ENCODE measurements at regions not wholly inside any gene's neighbourhood (a gene's known extent, or its start where the extent isn't known, plus 50 kb on each side); places are given as distances from the start of the nearest gene placed in this dataset.
"Not testable (repeated sequence)": the region's sequence is repeated elsewhere in the genome, so short reads cannot be mapped to it uniquely, and the experiment has no call there.

DNA sequence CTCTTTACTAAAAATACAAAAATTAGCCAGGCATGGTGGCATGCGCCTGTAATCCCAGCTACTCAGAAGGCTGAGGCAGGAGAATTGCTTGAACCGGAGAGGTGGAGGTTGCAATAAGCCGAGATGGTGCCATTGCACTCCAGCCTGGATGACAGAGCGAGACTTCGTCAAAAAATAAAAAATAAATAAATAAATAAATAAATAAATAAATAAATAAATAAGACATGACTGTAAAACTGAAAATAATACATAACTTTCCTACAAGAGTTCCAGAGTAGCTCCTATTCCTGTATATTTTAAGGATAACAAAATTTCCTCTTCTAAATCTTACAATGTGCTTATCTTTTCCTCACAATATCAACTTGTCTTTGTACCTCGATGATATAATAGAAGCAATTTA, 549.4 kb downstream of the TRAM1L1 start:
- DNase-seq: not testable (repeated sequence)

DNA sequence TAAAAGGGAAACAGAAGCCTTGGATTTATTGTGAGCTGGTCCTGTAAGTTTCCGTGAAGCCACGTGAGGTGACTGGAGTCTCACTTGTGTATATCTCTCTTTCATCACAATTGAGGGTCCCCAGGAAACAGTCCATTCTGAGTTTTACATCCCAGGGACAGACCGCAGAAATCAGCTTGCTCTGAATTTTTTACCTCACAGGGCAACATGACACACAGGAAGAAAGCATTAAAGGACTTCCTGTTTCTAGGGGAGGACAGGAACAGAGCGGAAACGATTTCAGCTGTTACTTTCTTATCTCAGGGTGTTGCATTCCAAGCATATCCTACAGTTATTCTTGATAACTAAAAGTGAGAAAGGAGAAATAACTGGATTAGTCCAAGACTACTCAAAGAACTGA, 553.5 kb downstream of the TRAM1L1 start:
- no peak for DNase-seq

DNA sequence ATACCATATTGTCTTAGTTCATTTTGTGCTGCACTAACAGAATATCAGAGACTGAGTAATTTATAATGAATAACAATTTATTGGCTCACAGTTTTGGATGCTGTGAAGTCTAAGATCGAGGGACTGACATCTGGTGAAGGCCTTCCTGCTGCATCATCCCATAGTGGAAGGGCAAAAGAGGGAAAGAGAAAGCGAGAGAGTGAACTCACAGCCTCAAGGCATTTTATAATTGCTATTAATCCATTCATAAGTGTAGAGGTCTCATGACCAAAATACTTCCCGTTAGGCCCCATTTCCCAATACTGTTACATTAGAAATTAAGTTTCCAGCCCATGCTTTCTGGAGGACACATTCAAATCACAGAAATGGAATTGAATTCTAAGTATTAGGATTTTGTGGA, 554.4 kb downstream of the TRAM1L1 start:
- DNase-seq: no peak

DNA sequence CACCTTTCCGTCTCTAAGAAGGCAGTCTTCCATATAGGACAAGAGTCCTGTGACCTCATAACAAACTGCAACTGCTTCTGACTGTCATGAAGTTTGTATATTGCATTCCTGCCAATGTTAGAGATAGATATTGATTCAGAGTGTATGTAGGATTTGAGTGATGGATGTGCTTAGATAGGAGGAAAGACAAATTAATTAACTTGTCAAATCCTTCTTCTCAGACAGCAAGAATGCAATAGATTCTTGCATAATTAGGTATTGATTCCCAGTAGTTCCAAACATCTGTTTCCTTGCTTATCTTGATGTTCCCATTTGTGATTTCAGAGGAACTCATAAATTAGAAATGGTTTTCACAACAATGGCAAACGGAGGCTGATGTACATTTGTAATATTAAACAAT, 555.3 kb downstream of the TRAM1L1 start:
- no peak for DNase-seq

DNA sequence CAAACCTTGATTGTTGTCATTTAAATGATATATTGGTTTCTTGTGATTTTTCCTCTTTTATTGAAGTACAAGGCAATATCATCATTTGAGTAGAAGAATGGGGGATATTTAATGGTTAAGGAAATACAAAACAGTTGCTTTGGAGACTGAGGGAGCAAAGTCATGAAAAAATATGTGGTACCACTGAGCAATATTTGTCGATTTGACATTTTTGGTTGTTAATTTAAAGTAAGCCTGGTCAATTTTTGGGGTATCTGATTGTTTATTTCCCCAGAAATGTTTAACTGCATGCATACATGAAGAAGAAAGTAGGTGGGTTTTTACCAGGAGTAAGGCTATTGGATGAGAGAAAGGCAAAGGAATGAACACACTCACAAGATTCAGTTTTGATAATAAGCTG, 556.2 kb downstream of the TRAM1L1 start:
- DNase-seq: no peak

DNA sequence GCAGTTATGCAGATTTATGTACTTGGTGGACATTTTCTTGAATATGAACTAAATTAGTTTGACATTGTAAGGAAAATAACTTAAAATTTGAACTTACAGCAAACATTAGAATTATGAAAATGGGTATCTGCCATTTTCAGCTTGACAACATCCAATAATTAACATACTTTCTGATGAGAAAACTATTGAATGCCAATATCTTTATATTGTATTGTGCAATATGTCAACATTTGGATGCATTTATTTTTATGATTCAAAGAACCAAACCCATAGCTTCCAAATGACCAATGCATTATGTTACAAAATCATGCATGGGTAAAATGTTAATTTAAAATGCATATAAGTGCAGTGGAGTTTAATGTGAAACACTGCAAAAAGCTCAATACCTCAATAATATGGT, 562.5 kb downstream of the TRAM1L1 start:
- no peak for DNase-seq

DNA sequence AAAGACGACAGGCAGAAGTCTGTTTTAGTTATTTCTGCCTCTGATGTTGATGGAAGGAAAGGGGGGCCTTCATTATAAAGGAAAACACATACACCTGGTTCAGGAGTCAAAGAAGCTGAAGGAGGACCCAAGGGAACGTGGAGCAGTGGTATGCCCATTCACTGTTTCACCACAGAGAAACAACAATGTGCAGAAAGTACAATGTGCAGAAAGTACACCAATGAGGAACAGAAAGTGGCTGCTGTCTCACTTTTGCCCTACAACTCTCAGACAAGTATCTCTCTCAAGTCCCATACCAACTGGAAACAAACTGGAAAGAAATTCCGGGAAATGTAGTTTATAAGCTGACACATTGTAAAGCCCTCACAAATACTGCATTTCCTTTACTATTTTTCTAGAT, 564.5 kb downstream of the TRAM1L1 start:
- DNase-seq: no peak

DNA sequence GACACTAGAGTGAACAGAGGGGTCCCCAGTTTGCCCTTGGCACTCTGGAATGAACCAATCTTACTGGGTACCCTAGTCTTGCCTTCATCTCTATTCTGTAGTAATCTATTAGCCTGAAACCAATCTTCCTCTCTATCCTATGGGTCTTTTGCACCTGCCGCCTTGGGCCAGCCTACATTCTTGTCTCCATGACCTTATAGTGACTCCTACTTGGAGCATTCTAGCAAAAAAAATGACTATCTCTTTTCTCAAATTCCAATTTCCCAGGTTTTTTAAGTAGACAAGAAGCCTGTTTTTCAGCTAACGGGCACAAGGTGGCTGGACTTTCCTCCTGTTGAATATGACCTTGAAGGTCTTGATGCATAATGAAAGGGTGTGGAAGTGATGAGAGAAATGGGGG, 568.7 kb downstream of the TRAM1L1 start:
- no peak for DNase-seq

DNA sequence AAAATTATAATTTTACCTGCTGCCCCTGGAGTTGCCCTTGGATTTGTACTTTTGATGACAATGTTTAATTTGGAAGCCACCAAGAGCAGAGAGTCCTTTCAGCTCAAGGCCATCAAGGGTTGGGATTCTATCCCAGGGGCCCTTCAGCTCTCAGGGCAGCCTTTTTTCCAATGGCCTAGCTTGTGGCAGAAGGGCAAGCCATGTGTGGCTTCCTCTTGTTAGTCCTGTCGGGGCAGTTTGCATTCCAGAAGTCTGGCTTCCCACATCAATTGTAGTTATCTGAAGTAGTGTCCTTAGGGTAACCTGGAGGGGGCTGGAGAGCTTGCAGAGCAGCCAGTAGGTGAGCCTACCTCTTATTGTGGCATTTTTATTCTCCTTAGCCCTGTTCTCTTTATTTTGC, 569.4 kb downstream of the TRAM1L1 start:
- no peak for DNase-seq

DNA sequence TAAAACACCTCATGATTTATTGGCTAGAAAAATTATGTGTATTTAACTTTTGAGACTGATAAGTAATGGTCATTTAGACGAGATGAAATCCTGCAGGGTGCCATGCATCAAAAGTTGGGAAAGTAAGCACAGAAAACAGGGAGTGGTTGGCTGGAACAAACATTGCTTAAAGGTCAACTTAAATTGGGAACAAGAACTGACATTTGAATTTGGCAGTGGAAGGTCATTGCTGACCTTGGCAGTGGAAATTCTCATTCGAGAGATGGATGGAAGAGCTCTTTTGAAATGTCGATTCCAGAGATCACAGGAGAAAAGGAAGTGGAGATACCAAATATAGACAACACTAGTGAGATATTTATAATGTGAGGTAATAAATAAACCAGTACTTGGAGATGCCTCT, 572.8 kb downstream of the TRAM1L1 start:
- DNase-seq: no peak

DNA sequence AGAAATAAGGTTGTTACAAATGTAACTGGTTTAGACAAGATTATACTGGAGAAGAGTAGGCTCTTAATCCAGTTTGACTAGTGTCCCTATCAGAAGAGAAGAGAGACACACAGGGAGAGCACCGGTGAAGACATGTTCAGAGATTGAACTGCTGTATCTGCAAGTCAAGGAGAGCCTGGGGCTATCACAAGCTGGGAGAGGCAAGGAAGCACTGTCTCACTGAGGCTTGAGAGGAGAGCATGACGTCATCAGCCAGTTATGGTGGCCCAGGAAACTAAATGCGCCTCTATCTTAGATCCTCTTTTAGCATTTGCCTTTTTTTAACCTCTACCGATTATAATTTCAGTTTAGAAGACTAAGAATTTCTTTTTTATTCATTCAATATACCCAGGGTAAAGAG, 583.4 kb downstream of the TRAM1L1 start:
- DNase-seq: no peak

DNA sequence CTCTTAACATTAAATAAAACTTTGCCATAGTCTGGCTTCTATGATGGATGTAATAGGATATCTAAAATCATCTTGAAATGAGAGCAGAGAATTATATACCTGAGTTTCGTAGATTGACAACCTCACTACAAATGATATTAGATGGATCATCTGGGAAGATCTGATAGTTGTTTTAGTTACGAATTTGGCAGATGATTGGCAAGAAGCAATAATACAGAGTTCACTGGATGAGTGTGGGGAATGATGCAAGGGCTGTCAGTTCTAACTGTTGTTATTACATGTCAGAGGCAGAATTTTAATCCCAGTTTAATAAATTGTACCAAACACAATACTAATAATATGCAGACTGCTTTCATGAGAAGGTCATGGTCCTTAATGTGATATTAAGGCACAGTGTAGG, 585.2 kb downstream of the TRAM1L1 start:
- no peak for DNase-seq

DNA sequence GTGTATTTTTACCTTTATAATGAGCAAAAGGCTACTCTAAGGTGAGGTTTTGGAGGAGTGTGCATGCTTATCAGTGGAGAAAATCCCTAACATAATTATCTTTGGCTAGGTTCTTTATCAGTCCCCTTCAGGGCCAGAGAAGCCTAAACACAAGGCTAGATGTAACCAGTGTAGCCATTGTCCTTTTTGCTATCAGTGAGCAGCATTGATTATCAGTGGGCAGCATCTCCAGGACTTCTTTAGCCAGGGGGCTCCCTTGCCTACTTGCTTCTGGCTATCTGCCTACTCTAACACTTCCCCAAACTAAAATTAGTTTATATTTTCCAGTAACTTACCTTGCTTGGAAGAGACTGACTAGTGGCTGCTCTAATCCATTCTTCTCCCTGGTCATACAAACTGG, 595.6 kb downstream of the TRAM1L1 start:
- no peak for DNase-seq

DNA sequence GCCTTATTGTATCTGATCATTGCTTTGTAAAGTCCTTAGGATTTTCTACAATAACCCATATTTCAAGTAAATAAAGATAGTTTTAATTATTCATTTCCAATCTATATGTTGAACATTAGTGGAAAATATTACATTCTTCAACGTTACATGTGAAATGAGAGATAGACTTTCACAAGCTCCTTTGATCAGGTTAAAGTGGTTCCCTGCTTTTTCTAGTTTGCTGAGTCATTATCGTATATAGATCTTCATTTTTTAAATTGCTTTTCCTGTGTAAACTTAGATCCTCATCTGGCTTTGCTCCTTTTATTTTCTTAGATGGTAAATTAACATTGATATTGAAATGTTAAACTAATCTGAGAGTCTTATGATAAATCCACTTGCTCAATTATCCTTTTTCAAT, 599.0 kb downstream of the TRAM1L1 start:
- DNase-seq: no peak

DNA sequence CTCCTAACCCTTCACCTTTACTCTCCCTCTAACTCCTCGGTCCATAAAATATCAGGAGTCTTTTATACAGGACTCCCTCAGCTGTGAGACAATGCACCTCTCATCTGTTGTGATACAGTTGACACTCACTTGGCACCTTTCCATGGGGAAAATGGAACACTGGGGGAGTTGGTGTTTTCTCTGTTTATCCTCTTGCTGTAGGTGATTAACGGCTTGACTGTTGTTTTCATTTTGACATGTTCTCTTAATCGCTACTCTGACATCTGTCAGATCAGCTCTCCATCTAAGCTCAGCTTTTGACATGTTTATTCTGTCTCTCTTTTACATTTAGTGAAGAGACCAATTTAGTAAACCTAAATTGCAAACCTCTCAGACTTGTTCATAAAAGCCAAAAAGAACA, 604.8 kb downstream of the TRAM1L1 start:
- no peak for DNase-seq

DNA sequence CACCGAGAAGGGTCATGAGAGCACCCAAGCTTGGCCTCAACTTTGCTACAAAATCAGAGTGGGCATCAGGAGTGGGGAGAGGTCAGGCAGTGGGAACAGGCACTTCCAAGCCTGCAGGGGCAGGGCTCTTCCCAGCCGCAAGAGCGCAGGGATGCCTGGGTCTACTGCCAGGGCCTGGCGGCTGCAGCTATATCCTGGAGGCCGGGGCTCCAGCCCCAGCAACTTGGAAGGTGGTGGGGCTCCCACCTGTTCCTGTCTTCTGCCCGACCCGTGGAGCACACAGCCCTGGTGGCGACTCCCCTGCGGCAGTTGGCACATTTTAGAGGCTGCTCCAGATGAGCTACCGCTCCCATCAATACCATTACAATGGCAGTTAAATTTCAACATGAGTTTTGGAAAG, 607.0 kb downstream of the TRAM1L1 start:
- no peak for DNase-seq

DNA sequence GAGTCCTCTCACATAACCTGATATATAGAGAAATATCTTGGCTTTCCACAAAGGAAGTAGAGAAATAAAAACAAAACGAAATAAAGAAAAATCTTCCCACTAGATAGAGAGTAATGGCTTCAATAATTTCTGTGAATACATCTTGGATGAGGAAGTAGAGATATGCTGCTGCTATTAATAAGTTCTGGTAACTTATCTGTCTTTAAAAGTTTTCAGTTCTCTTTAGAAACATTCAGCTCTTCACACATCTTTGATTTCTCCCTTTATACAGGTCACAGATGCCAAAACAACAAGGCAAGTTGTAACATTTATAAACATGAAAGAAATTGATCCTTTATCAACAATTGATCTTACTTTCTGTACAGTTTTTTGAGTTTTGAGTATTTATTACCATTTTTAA, 615.8 kb downstream of the TRAM1L1 start:
- no peak for DNase-seq

DNA sequence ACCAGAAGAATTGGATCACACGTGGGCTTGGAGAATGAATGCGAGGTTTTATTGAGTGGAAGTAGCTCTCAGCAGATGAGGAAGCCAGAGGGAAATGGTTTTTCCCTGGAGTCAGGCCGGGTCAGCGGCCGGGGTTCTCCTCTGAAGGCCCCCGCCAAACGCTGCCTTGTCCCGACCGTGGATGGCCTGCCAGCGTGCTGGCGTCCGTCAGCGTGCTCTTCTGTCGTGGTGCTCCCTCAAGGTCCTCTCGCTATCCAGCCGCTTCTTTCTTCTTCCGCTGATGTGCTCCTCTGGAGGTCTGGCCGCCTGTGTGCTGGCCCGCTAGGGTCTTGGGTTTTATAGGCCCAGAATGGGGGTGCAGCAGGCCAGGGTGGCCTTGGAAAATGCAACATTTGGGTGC, 632.2 kb downstream of the TRAM1L1 start:
- no peak for DNase-seq

DNA sequence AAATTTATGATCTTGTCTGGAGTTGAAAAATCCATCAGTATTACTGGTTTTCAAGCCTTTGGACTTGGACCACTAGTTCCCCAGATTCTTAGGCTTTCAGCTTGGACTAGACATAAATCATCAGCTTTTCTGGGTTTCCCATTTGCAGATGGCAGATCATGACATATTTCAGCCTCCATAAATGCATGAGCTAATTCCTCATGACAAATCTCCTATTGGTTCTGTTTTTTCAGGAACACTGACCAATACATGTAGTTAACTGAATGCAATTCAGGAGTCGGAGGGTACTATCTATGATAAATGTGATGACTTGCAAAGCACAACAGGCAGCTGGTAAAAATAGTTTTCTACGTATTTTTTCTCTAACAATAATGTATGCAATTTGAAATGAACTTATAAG, 635.6 kb downstream of the TRAM1L1 start:
- DNase-seq: no peak

DNA sequence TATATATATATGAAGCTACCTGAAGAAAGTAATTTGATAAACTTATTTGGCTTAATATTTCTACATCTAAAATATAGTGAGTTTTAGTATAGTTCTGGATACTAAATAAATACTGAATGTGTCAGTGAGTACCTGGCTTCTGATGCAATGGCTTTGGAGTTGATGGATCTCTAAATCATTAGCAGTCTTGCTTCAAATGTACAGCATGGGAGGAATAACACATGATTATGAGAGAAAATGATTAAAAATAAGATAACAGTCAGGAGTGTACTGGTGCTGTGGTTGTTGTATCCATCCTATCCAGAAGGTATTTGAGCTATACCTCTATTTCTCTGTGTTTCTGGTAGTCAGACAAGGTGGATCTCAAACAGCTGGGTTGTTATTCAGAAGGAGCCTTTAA, 641.3 kb downstream of the TRAM1L1 start:
- DNase-seq: no peak

DNA sequence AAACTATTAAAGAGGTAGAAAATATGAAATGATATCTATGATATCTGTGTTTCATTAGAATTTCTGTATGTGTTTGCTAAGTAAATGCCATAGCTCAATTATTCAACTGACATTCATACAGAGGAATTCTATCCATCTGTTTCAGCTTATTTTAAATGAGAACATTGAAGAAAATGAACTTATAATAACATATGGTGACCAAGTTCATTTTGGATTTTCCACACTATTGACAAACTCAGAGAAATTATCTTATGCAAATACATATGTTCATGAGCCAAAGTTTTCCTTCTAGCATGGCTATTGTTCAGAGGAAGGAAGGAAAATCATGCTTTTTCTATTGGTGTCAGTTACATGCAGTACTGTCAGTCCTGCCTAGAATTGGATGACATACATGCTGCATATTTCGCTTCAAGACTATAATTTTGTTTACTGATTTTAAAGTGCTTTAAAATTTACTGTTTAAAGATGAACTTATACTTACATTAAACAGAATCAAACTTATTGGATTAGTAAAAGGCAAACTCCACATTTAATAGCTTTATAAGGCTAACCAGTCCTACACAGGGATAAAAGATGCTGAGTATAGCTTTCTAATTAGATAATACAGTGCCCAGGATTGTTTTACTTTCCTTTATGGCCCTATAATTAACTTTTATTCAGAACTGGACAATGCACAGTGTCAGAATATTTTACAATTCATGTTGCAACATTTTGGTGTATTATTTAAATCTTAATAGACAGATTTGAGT, 646.2 kb downstream of the TRAM1L1 start:
- DNase-seq: no peak

DNA sequence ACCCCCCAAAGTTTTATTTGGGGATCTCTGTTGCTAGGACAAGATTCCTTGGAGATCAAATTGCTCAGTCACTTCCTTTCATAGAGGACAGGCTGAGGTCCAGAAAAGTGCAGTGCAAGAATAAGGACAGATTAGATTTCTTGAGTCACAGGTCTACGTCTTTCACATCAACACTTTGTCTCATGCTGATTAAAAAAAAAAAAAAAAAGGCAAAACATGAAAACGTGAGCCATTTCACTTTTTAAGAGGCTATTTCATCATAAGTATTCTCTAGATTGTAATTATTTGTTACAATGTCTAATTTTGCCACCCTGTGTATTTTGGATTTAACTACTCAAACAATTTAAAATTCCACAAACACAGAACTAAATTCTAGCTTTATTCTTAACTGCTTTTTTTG, 647.0 kb downstream of the TRAM1L1 start:
- DNase-seq: no peak

DNA sequence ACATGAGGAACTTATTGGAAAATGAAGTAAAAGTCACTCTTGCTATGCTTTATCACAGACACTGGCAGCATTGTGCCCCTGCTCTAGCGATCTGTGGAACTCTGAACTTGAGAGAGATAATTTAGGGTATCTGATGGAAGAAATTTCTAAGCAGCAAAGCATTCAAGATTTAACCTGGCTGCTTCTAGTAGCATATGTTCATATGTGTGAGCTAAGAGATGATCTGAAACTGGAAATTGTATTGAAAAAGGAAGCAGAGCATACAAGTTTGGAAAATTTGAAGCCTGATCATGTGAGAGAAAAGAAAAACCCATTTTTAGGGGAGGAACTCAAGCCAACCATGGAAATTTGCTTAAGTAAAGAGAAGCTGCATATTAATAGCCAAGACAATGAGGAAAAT, 657.7 kb downstream of the TRAM1L1 start:
- DNase-seq: no peak

DNA sequence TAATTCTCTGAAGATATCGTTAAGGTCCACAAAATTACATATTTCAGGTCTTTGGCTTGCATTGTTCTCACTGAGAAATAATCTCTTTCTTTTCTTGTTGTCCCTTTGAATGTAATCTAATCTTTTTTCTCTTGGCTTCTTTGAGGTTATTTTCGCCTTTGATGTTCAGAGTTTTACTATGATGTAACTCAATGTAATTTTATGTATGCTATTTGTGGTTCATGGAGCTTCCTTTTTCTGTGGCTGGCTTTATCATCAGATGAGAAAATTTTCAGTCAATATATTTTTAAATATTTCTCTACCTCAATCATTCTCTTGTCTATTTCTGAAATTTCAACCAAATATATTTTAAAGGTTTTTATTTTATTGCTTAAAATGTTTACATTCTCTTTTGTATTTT, 672.2 kb downstream of the TRAM1L1 start:
- DNase-seq: no peak

DNA sequence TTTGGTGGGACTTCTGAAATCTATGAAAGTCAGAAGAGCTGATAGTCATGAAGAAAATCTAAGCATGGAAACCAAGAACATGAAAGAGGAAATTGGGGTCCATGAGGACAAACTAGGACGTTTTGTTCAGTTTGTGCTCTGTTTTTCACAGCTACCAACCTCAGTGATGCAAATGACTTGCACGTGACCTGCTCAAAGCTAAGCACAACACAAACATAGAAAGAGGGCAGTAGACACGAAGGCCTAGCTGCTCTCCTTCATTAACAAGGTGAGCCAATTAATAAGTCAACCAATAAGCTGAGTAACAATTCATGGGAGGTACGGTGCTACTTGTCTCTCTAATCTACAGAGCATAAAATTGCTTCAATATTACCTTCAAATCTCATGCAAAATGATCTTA, 684.1 kb downstream of the TRAM1L1 start:
- DNase-seq: no peak

DNA sequence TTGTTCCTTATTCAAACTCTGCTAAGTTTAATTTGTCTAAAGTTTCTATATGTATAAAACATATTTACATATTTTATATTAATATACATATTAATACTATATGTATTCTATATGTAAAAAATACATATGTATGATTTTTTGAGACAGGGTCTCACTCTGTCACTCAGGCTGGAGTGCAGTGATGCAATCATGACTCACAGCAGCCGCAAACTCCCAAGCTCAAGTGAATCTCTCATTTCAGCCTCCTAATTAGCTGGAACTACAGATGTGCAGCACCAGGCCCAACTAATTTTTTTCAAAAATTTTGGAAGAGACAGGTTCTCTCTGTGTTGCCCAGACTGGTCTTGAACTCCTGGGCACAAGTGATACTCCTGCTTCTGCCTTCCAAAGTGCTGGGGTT, 684.9 kb downstream of the TRAM1L1 start:
- DNase-seq: no peak
